DMS 273 (cell line): ENCODE measurements at regions not wholly inside any gene's neighbourhood (a gene's known extent, or its start where the extent isn't known, plus 50 kb on each side); places are given as distances from the start of the nearest gene placed in this dataset.
A peak's percentile ranks its signal among the peaks of the same experiment; 100 is the strongest.

ENCODE experiments used
- DNase-seq: peaks from one replicate; lab custom pipeline; 2025; ENCODE audit not compliant: unreplicated experiment; lab: John Stamatoyannopoulos, UW

GRCh38 chr9:116058421-116058820, 95.2 kb upstream of the PAPPA start:
- no peak for DNase-seq

GRCh38 chr9:116059466-116059865, 94.1 kb upstream of the PAPPA start:
- no peak for DNase-seq

GRCh38 chr9:116060631-116061030, 93.0 kb upstream of the PAPPA start:
- DNase-seq: no peak

GRCh38 chr9:116061546-116062205, 91.9 kb upstream of the PAPPA start:
- DNase-seq: no peak

GRCh38 chr9:116062206-116062550, 91.4 kb upstream of the PAPPA start:
- no peak for DNase-seq

- DNase-seq: no peak
Observed at GRCh38 chr9:116064970-116065369, 88.6 kb upstream of the PAPPA start.

GRCh38 chr9:116066221-116066620, 87.4 kb upstream of the PAPPA start:
- no peak for DNase-seq

- DNase-seq: no peak
Observed at GRCh38 chr9:116067566-116067965, 86.0 kb upstream of the PAPPA start.

- no peak for DNase-seq
Observed at GRCh38 chr9:116070256-116070914, 83.2 kb upstream of the PAPPA start.

- no peak for DNase-seq
Observed at GRCh38 chr9:116072046-116072445, 81.5 kb upstream of the PAPPA start.

GRCh38 chr9:116073826-116074225, 79.8 kb upstream of the PAPPA start:
- no peak for DNase-seq

- no peak for DNase-seq
Observed at GRCh38 chr9:116074658-116075057, 78.9 kb upstream of the PAPPA start.

- no peak for DNase-seq
Observed at GRCh38 chr9:116075191-116075590, 78.4 kb upstream of the PAPPA start.

- no peak for DNase-seq
Observed at GRCh38 chr9:116078640-116079039, 75.0 kb upstream of the PAPPA start.

GRCh38 chr9:116080561-116080960, 73.0 kb upstream of the PAPPA start:
- no peak for DNase-seq

GRCh38 chr9:116081435-116082115, 72.0 kb upstream of the PAPPA start:
- no peak for DNase-seq

- DNase-seq: no peak
Observed at GRCh38 chr9:116083837-116084236, 69.8 kb upstream of the PAPPA start.

GRCh38 chr9:116084497-116084896, 69.1 kb upstream of the PAPPA start:
- no peak for DNase-seq

- DNase-seq: peak; percentile 51
Observed at GRCh38 chr9:116087246-116087645, 66.3 kb upstream of the PAPPA start.

GRCh38 chr9:116087751-116088194, 65.8 kb upstream of the PAPPA start:
- peak; percentile 33 for DNase-seq

GRCh38 chr9:116088396-116088795, 65.2 kb upstream of the PAPPA start:
- DNase-seq: no peak

- DNase-seq: no peak
Observed at GRCh38 chr9:116090030-116090770, 63.4 kb upstream of the PAPPA start.
